Lower lobe of right lung (tissue), 2 donors: ENCODE measurements at regions not wholly inside any gene's neighbourhood (a gene's known extent, or its start where the extent isn't known, plus 50 kb on each side); places are given as distances from the start of the nearest gene placed in this dataset.

Source experiments
- ATAC-seq, 2 donors: fragments of 200-7000 bp; cut with Tn5 transposase; one replicate each; pipeline ENCODE4 v1.9.1; 2020 to 2022; ENCODE audit warnings: mild to moderate bottlenecking in 2 of 2, moderate library complexity in 2 of 2
- DNase-seq: peaks from one replicate; pipeline ENCODE4 v3.0.0-alpha.2; 2020
- H3K27ac ChIP-seq: fragments of 200-600 bp; one replicate; pipeline ENCODE4 v1.8.0; 2022
- H3K27me3 ChIP-seq: fragments of 200-600 bp; one replicate; pipeline ENCODE4 v1.8.0; 2022; ENCODE audit warnings: low read depth
- H3K36me3 ChIP-seq: fragments of 200-600 bp; one replicate; pipeline ENCODE4 v1.8.0; 2022; ENCODE audit warnings: mild to moderate bottlenecking
- H3K4me1 ChIP-seq: fragments of 200-600 bp; one replicate; pipeline ENCODE4 v1.8.0; 2022
- H3K4me3 ChIP-seq: fragments of 200-600 bp; one replicate; pipeline ENCODE4 v1.8.0; 2022; ENCODE audit warnings: mild to moderate bottlenecking
- H3K9me3 ChIP-seq: fragments of 200-600 bp; one replicate; pipeline ENCODE4 v1.8.0; 2022
- intact Hi-C: fragments of 100-400 bp; cut with DNase I; formaldehyde crosslinking; loops from one replicate; pipeline ENCODE4 v1.11.0; 2022
- TF ChIP-seq, protein P1 (sequence below): fragments of 200-600 bp; IDR thresholded peaks from one replicate; pipeline ENCODE4 v1.8.0; 2022; ENCODE audit warnings: antibody characterized with exemption, mild to moderate bottlenecking
- donor health status: DM: no; HTN: yes; CAD: no; lungs with severe emphysema.

DNA sequence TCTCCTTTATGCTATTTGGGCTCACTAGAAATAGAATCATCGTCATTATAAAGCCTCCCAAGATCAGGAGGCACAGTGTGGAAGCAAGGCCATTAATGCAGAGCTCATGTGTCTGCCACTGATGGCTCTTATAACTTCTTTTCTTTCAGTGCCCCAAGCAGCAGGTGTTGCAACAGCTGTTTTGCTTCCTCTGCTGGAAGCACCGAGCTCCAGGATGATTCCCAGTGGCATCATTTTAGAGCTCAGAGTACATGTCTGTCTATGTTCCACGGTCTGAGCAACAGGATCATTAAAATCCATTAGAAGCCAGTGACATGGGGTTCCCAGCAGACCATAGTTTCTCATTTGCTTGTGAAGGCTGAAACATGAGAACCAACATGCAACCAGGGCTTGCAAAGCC is 803.0 kb upstream of the FAT3 start:
- no peaks in the 10 kb centered on the region for H3K4me1 ChIP-seq
- H3K4me3 ChIP-seq: no peak overlapping the region
- H3K27ac ChIP-seq: no peak overlapping the region
- no peaks in the 10 kb centered on the region for H3K9me3 ChIP-seq
- no peaks in the 10 kb centered on the region for H3K27me3 ChIP-seq
- ATAC-seq: no peak
- H3K36me3 ChIP-seq: no peaks in the 10 kb centered on the region
- no peak for DNase-seq
- intact Hi-C loops: no loop called here
- TF ChIP-seq, protein P1, sequence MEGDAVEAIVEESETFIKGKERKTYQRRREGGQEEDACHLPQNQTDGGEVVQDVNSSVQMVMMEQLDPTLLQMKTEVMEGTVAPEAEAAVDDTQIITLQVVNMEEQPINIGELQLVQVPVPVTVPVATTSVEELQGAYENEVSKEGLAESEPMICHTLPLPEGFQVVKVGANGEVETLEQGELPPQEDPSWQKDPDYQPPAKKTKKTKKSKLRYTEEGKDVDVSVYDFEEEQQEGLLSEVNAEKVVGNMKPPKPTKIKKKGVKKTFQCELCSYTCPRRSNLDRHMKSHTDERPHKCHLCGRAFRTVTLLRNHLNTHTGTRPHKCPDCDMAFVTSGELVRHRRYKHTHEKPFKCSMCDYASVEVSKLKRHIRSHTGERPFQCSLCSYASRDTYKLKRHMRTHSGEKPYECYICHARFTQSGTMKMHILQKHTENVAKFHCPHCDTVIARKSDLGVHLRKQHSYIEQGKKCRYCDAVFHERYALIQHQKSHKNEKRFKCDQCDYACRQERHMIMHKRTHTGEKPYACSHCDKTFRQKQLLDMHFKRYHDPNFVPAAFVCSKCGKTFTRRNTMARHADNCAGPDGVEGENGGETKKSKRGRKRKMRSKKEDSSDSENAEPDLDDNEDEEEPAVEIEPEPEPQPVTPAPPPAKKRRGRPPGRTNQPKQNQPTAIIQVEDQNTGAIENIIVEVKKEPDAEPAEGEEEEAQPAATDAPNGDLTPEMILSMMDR: no peak

DNA sequence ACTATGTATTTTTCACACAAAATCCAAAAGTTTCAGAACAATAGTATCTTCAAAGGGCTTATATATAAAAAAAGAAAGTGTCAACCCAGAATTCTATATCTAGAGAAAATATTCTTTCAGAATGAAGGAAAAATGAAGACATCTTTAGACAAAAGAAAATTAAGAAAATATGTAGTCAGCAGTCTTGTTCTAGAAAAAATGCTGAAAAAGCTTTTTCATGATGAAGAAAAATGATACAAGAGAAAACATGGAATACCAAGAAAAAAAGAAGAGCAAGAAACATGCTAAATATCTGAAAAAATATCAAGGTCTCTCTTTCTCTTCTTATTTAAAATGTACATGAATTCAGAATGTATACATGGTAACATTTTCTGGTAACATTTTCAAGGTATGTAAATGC is 816.8 kb upstream of the FAT3 start:
- H3K9me3 ChIP-seq: no peaks in the 10 kb centered on the region
- no peak overlapping the region for H3K4me3 ChIP-seq
- DNase-seq (no peak), ATAC-seq (no peak)
- H3K27ac ChIP-seq: no peak overlapping the region
- intact Hi-C loops: no loop called here
- TF ChIP-seq, protein P1: no peak
- H3K4me1 ChIP-seq: no peaks in the 10 kb centered on the region
- no peaks in the 10 kb centered on the region for H3K36me3 ChIP-seq
- H3K27me3 ChIP-seq: no peaks in the 10 kb centered on the region

DNA sequence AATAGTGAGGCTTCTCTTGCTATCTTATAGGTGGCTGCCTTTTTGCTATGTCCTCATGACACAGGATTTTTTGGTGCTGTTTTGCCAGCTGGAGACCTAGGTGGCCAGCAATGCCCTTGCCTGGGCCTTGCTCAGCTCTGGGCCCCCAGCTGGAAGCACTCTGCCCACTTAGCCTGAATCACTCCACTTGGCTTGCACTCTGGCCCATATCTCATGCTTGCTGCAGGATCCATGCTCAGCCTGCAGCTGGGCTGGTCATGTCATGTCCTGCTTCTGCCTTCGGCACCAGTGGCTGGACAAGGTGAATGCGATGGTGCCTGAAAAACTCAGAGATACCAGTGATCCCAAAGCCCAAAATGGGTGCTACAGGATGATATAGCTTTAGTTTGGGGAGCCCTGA is 818.6 kb upstream of the FAT3 start:
- DNase-seq (no peak), ATAC-seq (no peak)
- Histone ChIP-seq H3K9me3 (peaks cover 6% of the 10 kb centered on the region), H3K36me3 (no peaks in the 10 kb centered on the region), H3K27me3 (no peaks in the 10 kb centered on the region), H3K27ac (no peak overlapping the region), H3K4me3 (no peak overlapping the region), H3K4me1 (no peaks in the 10 kb centered on the region)
- TF ChIP-seq, protein P1: no peak
- intact Hi-C loops: no loop called here

DNA sequence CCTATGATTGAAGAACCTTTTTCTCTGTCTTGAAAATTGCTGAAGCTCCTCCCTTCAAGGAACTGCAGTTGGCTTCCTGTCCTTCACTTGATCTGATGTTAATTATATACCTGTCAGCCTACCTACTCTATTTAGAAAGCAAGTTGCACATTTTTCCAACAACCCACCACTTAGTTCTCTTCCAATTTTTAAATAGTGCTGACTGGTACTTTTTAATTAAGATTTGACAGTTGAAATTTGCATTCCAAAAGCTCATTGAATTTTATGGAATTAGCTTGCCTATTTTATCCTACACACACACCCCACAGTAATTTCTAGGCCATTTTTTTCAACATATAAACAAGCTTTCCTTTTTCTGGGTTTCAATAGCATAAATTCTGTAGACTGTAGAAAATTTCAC is 820.3 kb upstream of the FAT3 start:
- no peaks in the 10 kb centered on the region for H3K36me3 ChIP-seq
- DNase-seq (no peak), ATAC-seq (no peak)
- no peaks in the 10 kb centered on the region for H3K4me1 ChIP-seq
- intact Hi-C loops: no loop called here
- H3K27me3 ChIP-seq: no peaks in the 10 kb centered on the region
- H3K4me3 ChIP-seq: no peak overlapping the region
- no peak overlapping the region for H3K27ac ChIP-seq
- TF ChIP-seq, protein P1: no peak
- H3K9me3 ChIP-seq: peaks cover 7% of the 10 kb centered on the region

DNA sequence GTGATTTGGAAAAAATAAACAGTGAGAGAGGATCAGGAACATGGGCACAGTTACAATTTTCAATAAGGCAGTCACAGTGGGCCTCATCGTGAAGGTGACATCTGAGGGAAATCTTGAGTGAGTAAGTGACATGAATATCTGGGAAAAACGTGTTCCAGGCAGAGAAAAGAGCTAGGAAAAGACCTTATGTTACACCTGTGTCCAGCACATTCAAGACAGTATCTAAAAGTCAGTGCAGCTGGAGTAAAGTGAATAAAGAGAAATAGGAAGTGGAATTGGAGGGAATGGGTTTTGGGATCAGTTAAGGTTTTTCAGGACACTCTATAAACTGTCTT is 827.5 kb upstream of the FAT3 start:
- no peak for DNase-seq
- peaks cover 7% of the 10 kb centered on the region for H3K9me3 ChIP-seq
- no peaks in the 10 kb centered on the region for H3K27me3 ChIP-seq
- no peak for ATAC-seq
- no peaks in the 10 kb centered on the region for H3K4me1 ChIP-seq
- H3K4me3 ChIP-seq: no peak overlapping the region
- TF ChIP-seq, protein P1: no peak
- H3K36me3 ChIP-seq: no peaks in the 10 kb centered on the region
- H3K27ac ChIP-seq: no peak overlapping the region
- intact Hi-C loops: no loop called here
